ENCODE measurements at regions not wholly inside any gene's neighbourhood (a gene's known extent, or its start where the extent isn't known, plus 50 kb on each side); places are given as distances from the start of the nearest gene placed in this dataset.

- no peak overlapping the region for H3K27ac ChIP-seq
- H3K27me3 ChIP-seq (ENCODE audit: control insufficient read depth, insufficient read depth, low read length) = no peaks in the 10 kb centered on the region
- H2AFZ ChIP-seq = no peak overlapping the region
- TF ChIP-seq CTCF (IDR thresholded peaks at IDR 0.05) = no peak
- no peaks in the 10 kb centered on the region for H3K4me1 ChIP-seq
- no peaks in the 10 kb centered on the region for H3K79me2 ChIP-seq
- no peak overlapping the region for H3K9ac ChIP-seq
- no peaks in the 10 kb centered on the region for H3K9me3 ChIP-seq (ENCODE audit: control insufficient read depth, low read length)
- no peaks in the 10 kb centered on the region for H3K36me3 ChIP-seq (ENCODE audit: control insufficient read depth, insufficient read depth, low read length)
- no peak overlapping the region for H3K4me2 ChIP-seq (ENCODE audit: low read length)
- H3K4me3 ChIP-seq (ENCODE audit: low read depth, low read length) = no peak overlapping the region
These were observed 182.4 kb downstream of the ANXA2 start for GRCh38 chr15:60215225-60215963.

- H3K27me3 ChIP-seq (ENCODE audit: control insufficient read depth, insufficient read depth, low read length) = no peaks in the 10 kb centered on the region
- no peak overlapping the region for H3K4me3 ChIP-seq (ENCODE audit: low read depth, low read length)
- H3K36me3 ChIP-seq (ENCODE audit: control insufficient read depth, insufficient read depth, low read length) = no peaks in the 10 kb centered on the region
- H2AFZ ChIP-seq = no peak overlapping the region
- no peaks in the 10 kb centered on the region for H3K79me2 ChIP-seq
- H3K4me2 ChIP-seq (ENCODE audit: low read length) = no peak overlapping the region
- no peak overlapping the region for H3K9ac ChIP-seq
- TF ChIP-seq CTCF (IDR thresholded peaks at IDR 0.05) = no peak
- H3K9me3 ChIP-seq (ENCODE audit: control insufficient read depth, low read length) = no peaks in the 10 kb centered on the region
- H3K27ac ChIP-seq = no peak overlapping the region
- no peaks in the 10 kb centered on the region for H3K4me1 ChIP-seq
These were observed 180.6 kb downstream of the ANXA2 start for GRCh38 chr15:60217161-60217560.

GRCh38 chr15:60218256-60218655, 179.5 kb downstream of the ANXA2 start:
- no peak for TF ChIP-seq CTCF (IDR thresholded peaks at IDR 0.05)
- Histone ChIP-seq H2AFZ (no peak overlapping the region), H3K27me3 (ENCODE audit: control insufficient read depth, insufficient read depth, low read length) (no peaks in the 10 kb centered on the region), H3K4me2 (ENCODE audit: low read length) (no peak overlapping the region), H3K4me3 (ENCODE audit: low read depth, low read length) (no peak overlapping the region), H3K9me3 (ENCODE audit: control insufficient read depth, low read length) (no peaks in the 10 kb centered on the region), H3K79me2 (no peaks in the 10 kb centered on the region), H3K36me3 (ENCODE audit: control insufficient read depth, insufficient read depth, low read length) (no peaks in the 10 kb centered on the region), H3K4me1 (no peaks in the 10 kb centered on the region), H3K27ac (no peak overlapping the region), H3K9ac (no peak overlapping the region)

- no peak for TF ChIP-seq CTCF (IDR thresholded peaks at IDR 0.05)
These were observed 177.9 kb downstream of the ANXA2 start for GRCh38 chr15:60219866-60220265.

GRCh38 chr15:60221356-60221755, 176.4 kb downstream of the ANXA2 start:
- Histone ChIP-seq H3K9ac (no peak overlapping the region), H3K27ac (no peak overlapping the region), H3K4me1 (no peaks in the 10 kb centered on the region), H3K4me2 (ENCODE audit: low read length) (no peak overlapping the region), H2AFZ (no peak overlapping the region), H3K79me2 (no peaks in the 10 kb centered on the region), H3K36me3 (ENCODE audit: control insufficient read depth, insufficient read depth, low read length) (no peaks in the 10 kb centered on the region), H3K9me3 (ENCODE audit: control insufficient read depth, low read length) (no peaks in the 10 kb centered on the region), H3K27me3 (ENCODE audit: control insufficient read depth, insufficient read depth, low read length) (no peaks in the 10 kb centered on the region), H3K4me3 (ENCODE audit: low read depth, low read length) (no peak overlapping the region)
- TF ChIP-seq CTCF (IDR thresholded peaks at IDR 0.05) = no peak

More at GRCh38 chr15:60219866-60220265, 177.9 kb downstream of the ANXA2 start:
- H3K4me1 ChIP-seq = no peaks in the 10 kb centered on the region
- H3K9me3 ChIP-seq (ENCODE audit: control insufficient read depth, low read length) = no peaks in the 10 kb centered on the region
- no peak overlapping the region for H3K27ac ChIP-seq
- H3K4me2 ChIP-seq (ENCODE audit: low read length) = no peak overlapping the region
- H3K36me3 ChIP-seq (ENCODE audit: control insufficient read depth, insufficient read depth, low read length) = no peaks in the 10 kb centered on the region
- H3K4me3 ChIP-seq (ENCODE audit: low read depth, low read length) = no peak overlapping the region
- H2AFZ ChIP-seq = no peak overlapping the region
- H3K27me3 ChIP-seq (ENCODE audit: control insufficient read depth, insufficient read depth, low read length) = no peaks in the 10 kb centered on the region
- H3K9ac ChIP-seq = no peak overlapping the region
- H3K79me2 ChIP-seq = no peaks in the 10 kb centered on the region

Measured in parathyroid adenoma (tissue), 2 donors.